ENCODE measurements at regions not wholly inside any gene's neighbourhood (a gene's known extent, or its start where the extent isn't known, plus 50 kb on each side); places are given as distances from the start of the nearest gene placed in this dataset.
"Not testable (repeated sequence)": the region's sequence is repeated elsewhere in the genome, so short reads cannot be mapped to it uniquely, and the experiment has no call there.

- in situ Hi-C loops (cut with HindIII; ENCODE audit: low sequenced_read_pairs); H3K4me3 ChIP-seq (ENCODE audit: low read depth, low read length); DNase-seq (ENCODE audit: low read depth): not testable (repeated sequence)
Measured at GRCh38 chr15:77926296-77926695, 151.2 kb downstream of the TBC1D2B start.

- in situ Hi-C loops (cut with HindIII; ENCODE audit: low sequenced_read_pairs); DNase-seq (ENCODE audit: low read depth); H3K4me3 ChIP-seq (ENCODE audit: low read depth, low read length): not testable (repeated sequence)
Measured at GRCh38 chr15:77925101-77925500, 152.4 kb downstream of the TBC1D2B start.

DNA sequence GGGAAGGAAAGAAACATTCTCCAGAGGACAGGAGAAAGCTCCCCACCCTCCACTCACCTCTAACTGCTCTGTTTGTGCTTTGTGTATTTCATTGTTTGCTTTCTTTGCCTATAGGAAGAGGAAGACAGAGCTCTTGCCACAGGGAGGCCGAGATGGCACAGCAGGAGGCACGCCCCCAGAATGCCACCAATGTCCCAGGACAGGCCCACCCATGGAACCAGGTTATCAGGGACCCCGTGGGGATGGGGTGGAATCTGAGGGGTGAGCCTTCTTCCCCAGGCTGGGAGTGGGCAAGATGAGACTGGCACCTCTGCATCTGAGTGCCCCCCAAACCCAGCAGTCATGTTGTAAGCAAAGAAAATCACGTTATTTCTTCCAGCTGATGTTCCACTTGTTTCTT, 155.8 kb downstream of the TBC1D2B start:
- TF ChIP-seq, protein P1, sequence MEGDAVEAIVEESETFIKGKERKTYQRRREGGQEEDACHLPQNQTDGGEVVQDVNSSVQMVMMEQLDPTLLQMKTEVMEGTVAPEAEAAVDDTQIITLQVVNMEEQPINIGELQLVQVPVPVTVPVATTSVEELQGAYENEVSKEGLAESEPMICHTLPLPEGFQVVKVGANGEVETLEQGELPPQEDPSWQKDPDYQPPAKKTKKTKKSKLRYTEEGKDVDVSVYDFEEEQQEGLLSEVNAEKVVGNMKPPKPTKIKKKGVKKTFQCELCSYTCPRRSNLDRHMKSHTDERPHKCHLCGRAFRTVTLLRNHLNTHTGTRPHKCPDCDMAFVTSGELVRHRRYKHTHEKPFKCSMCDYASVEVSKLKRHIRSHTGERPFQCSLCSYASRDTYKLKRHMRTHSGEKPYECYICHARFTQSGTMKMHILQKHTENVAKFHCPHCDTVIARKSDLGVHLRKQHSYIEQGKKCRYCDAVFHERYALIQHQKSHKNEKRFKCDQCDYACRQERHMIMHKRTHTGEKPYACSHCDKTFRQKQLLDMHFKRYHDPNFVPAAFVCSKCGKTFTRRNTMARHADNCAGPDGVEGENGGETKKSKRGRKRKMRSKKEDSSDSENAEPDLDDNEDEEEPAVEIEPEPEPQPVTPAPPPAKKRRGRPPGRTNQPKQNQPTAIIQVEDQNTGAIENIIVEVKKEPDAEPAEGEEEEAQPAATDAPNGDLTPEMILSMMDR (IDR thresholded peaks at IDR 0.05; ENCODE audit: low read depth, low read length, missing control alignments): no peak
- in situ Hi-C loops (cut with HindIII; ENCODE audit: low sequenced_read_pairs): no loop called here
- no peak overlapping the region for H3K4me3 ChIP-seq (ENCODE audit: low read depth, low read length)
- DNase-seq (ENCODE audit: low read depth): no peak

- in situ Hi-C loops (cut with HindIII; ENCODE audit: low sequenced_read_pairs); H3K4me3 ChIP-seq (ENCODE audit: low read depth, low read length); DNase-seq (ENCODE audit: low read depth): not testable (repeated sequence)
Measured at GRCh38 chr15:77916966-77917635, 160.4 kb downstream of the TBC1D2B start.

DNA sequence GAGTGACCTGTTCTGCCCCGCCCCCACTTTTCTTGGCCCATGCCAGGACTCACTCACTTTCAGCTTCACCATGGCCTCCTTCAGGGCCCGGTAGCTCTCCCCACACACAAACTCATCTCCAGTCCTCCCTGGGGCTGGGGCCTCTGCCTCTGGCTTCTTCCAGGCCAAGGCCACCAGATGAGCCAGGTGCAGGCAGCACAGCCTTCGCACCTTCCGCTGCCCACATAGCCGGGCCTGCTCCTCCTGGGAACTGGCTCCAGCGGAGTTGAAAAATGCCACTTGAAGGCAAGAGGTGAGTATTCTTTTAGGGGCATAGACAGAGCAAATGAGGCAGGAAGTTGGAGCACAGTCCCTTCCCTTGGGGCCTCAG, 161.6 kb downstream of the TBC1D2B start:
- H3K4me3 ChIP-seq (ENCODE audit: low read depth, low read length); DNase-seq (ENCODE audit: low read depth); in situ Hi-C loops (cut with HindIII; ENCODE audit: low sequenced_read_pairs): not testable (repeated sequence)

DNA sequence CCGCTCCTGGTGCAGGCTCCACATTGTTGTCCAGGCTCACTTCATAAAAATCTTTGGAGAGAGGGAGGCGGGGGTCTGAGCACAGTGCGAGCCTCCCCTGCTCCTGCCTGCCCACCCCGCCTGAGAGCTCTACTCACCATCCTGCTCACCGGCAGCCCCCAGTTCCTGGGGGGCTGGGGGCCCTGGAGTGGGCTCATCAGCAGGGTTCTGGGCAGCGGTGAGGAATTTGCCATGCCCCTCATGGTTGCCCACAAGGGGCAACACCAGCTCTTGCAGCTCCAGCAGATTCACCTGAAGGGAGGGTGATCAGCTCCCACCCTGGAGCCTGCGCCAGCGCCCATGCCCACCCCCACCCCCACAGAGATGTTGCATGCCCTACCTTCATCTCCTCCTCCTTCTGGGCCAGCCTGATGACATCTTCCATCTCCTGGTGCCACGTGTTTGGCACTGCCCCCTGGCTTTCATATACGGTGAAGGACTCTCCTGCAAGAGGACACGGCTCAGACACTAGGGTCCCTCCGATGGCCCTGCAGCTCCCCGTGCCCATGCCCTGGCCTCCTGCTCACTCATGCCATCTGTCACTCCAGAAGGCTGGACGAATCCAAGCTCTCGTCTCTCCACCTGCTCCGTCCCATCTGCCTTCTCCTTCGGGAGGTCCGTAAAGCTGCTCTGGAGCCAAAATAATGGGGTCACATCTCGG, 162.1 kb downstream of the TBC1D2B start:
- DNase-seq (ENCODE audit: low read depth): no peak
- in situ Hi-C loops (cut with HindIII; ENCODE audit: low sequenced_read_pairs): no loop called here
- no peak overlapping the region for H3K4me3 ChIP-seq (ENCODE audit: low read depth, low read length)
- TF ChIP-seq, protein P1 (IDR thresholded peaks at IDR 0.05; ENCODE audit: low read depth, low read length, missing control alignments): no peak

GRCh38 chr15:77914531-77914930, 163.0 kb downstream of the TBC1D2B start:
- in situ Hi-C loops (cut with HindIII; ENCODE audit: low sequenced_read_pairs); DNase-seq (ENCODE audit: low read depth); H3K4me3 ChIP-seq (ENCODE audit: low read depth, low read length): not testable (repeated sequence)

GRCh38 chr15:77910030-77910911, 167.2 kb downstream of the TBC1D2B start:
- DNase-seq (ENCODE audit: low read depth): peak; percentile 37
- peak overlapping the region; percentile 25 for H3K4me3 ChIP-seq (ENCODE audit: low read depth, low read length)
- TF ChIP-seq, protein P1 (IDR thresholded peaks at IDR 0.05; ENCODE audit: low read depth, low read length, missing control alignments): peak; percentile 64
- in situ Hi-C loops (cut with HindIII; ENCODE audit: low sequenced_read_pairs): not testable (repeated sequence)

All from astrocyte of the cerebellum (primary cell).